ENCODE measurements at regions not wholly inside any gene's neighbourhood (a gene's known extent, or its start where the extent isn't known, plus 50 kb on each side); places are given as distances from the start of the nearest gene placed in this dataset.
A peak's percentile ranks its signal among the peaks of the same experiment; 100 is the strongest.

GRCh38 chr18:5630057-5630899 is 86.5 kb upstream of the EPB41L3 start:
- DNase-seq, result peak in 8 of 14 experiments; percentile 7 to 46 (median 34)
- no peak for TF ChIP-seq CTCF (IDR thresholded peaks at IDR 0.05)
- H3K27me3 ChIP-seq (ENCODE audit: control insufficient read depth in 1 of 2, insufficient read depth in 2 of 2, low read length in 2 of 2), result peaks cover 32 to 38% of the 10 kb centered on the region in 2 experiments
- Mint-ChIP-seq H3K27ac (no peak overlapping the region), H3K36me3 (ENCODE audit: low read depth) (no peaks in the 10 kb centered on the region), H3K9me3 (no peaks in the 10 kb centered on the region), H3K4me1 (ENCODE audit: low read depth) (no peaks in the 10 kb centered on the region), H3K27me3 (peaks cover 38% of the 10 kb centered on the region), H3K4me3 (peak overlapping the region; percentile 39)
- peaks cover 23% of the 10 kb centered on the region for H3K4me1 ChIP-seq (ENCODE audit: insufficient read depth, low read length)
- peak; percentile 96 for ATAC-seq (ENCODE audit: poor library complexity)
- peak overlapping the region; percentile 29 for H3K4me3 ChIP-seq (ENCODE audit: low read length)
- H3K27ac ChIP-seq (ENCODE audit: low read depth in 1 of 2, low read length in 2 of 2), result no peak overlapping the region
- no peaks in the 10 kb centered on the region for H3K36me3 ChIP-seq (ENCODE audit: insufficient read depth, low read length)
- CTCF ChIA-PET, result no interaction called here
- POLR2A ChIA-PET, result interaction anchor here (1.3 kb wide), 1 partner anchor 10 kb away, joined by 3 read pairs; no protein-coding TSS in a partner anchor
- intact Hi-C loops (cut with DNase I, micrococcal nuclease), result no loop called here
- peaks cover 0 to 22% of the 10 kb centered on the region in 2 experiments for H3K9me3 ChIP-seq (ENCODE audit: control insufficient read depth in 1 of 2, insufficient read depth in 1 of 2, low read length in 2 of 2)

- H3K27me3 Mint-ChIP-seq, result peaks cover 23% of the 10 kb centered on the region
- DNase-seq (peak in 1 of 14 experiments; percentile 7), ATAC-seq (ENCODE audit: poor library complexity) (no peak)
- no peak overlapping the region for H3K27ac Mint-ChIP-seq
- CTCF ChIA-PET, result no interaction called here
- no peak overlapping the region for H3K4me3 Mint-ChIP-seq
- H3K27me3 ChIP-seq (ENCODE audit: control insufficient read depth in 1 of 2, insufficient read depth in 2 of 2, low read length in 2 of 2), result peaks cover 38 to 43% of the 10 kb centered on the region in 2 experiments
- intact Hi-C loops (cut with DNase I, micrococcal nuclease), result no loop called here
- H3K27ac ChIP-seq (ENCODE audit: low read depth in 1 of 2, low read length in 2 of 2), result no peak overlapping the region
- no peaks in the 10 kb centered on the region for H3K9me3 Mint-ChIP-seq
- H3K9me3 ChIP-seq (ENCODE audit: control insufficient read depth in 1 of 2, insufficient read depth in 1 of 2, low read length in 2 of 2), result peaks cover 0 to 22% of the 10 kb centered on the region in 2 experiments
- no peaks in the 10 kb centered on the region for H3K4me1 Mint-ChIP-seq (ENCODE audit: low read depth)
- no peaks in the 10 kb centered on the region for H3K36me3 Mint-ChIP-seq (ENCODE audit: low read depth)
- POLR2A ChIA-PET, result interaction anchor here (1.3 kb wide), 1 partner anchor 8 kb away, joined by 3 read pairs; no protein-coding TSS in a partner anchor
- H3K4me3 ChIP-seq (ENCODE audit: low read length), result peak overlapping the region; percentile 25
- H3K4me1 ChIP-seq (ENCODE audit: insufficient read depth, low read length), result peaks cover 23% of the 10 kb centered on the region
- no peaks in the 10 kb centered on the region for H3K36me3 ChIP-seq (ENCODE audit: insufficient read depth, low read length)
- no peak for TF ChIP-seq CTCF (IDR thresholded peaks at IDR 0.05)
Measured at GRCh38 chr18:5628512-5629255, 84.9 kb upstream of the EPB41L3 start.

GRCh38 chr18:5627776-5628511 is 84.1 kb upstream of the EPB41L3 start:
- Mint-ChIP-seq H3K27me3 (peaks cover 19% of the 10 kb centered on the region), H3K9me3 (no peaks in the 10 kb centered on the region), H3K4me3 (peak overlapping the region; percentile 72), H3K4me1 (ENCODE audit: low read depth) (no peaks in the 10 kb centered on the region), H3K36me3 (ENCODE audit: low read depth) (no peaks in the 10 kb centered on the region), H3K27ac (no peak overlapping the region)
- no peak for TF ChIP-seq CTCF (IDR thresholded peaks at IDR 0.05)
- DNase-seq, result no peak
- Histone ChIP-seq H3K9me3 (ENCODE audit: control insufficient read depth in 1 of 2, insufficient read depth in 1 of 2, low read length in 2 of 2) (peaks cover 0 to 22% of the 10 kb centered on the region in 2 experiments), H3K27me3 (ENCODE audit: control insufficient read depth in 1 of 2, insufficient read depth in 2 of 2, low read length in 2 of 2) (peaks cover 38 to 43% of the 10 kb centered on the region in 2 experiments), H3K4me3 (ENCODE audit: low read length) (peak overlapping the region; percentile 25), H3K36me3 (ENCODE audit: insufficient read depth, low read length) (no peaks in the 10 kb centered on the region), H3K4me1 (ENCODE audit: insufficient read depth, low read length) (peaks cover 23% of the 10 kb centered on the region), H3K27ac (ENCODE audit: low read depth in 1 of 2, low read length in 2 of 2) (no peak overlapping the region)
- ChIA-PET POLR2A (no interaction called here), CTCF (no interaction called here)
- no peak for ATAC-seq (ENCODE audit: poor library complexity)
- intact Hi-C loops (cut with DNase I, micrococcal nuclease), result no loop called here
